SK-N-SH treated with all-trans-retinoic acid at 6 μM for 48 hours (cell line): ENCODE measurements at regions not wholly inside any gene's neighbourhood (a gene's known extent, or its start where the extent isn't known, plus 50 kb on each side); places are given as distances from the start of the nearest gene placed in this dataset.

Experiments
- ARNTL ChIP-seq: fragments of 450-650 bp; formaldehyde crosslinking; IDR thresholded peaks from 2 replicates; pipeline ENCODE4 v1.5.0; 2020; ENCODE audit warnings: low read depth, mild to moderate bottlenecking, moderate library complexity, borderline replicate concordance
- CREB5 ChIP-seq: fragments of 250-450 bp; sonication (Bioruptor Pico); IDR thresholded peaks from 2 replicates; pipeline ENCODE4 v1.5.1; 2020; ENCODE audit warnings: low read depth, mild to moderate bottlenecking, moderate library complexity
- GLIS3 ChIP-seq: fragments of 250-450 bp; sonication (Bioruptor Pico); IDR thresholded peaks from 2 replicates; pipeline ENCODE4 v1.5.0; 2020; ENCODE audit warnings: mild to moderate bottlenecking, moderate library complexity
- OSR1 ChIP-seq: fragments of 250-450 bp; sonication (Bioruptor Pico); IDR thresholded peaks from 2 replicates; pipeline ENCODE4 v1.8.0; 2022; ENCODE audit warnings: moderate library complexity, mild to moderate bottlenecking, inconsistent platforms
- RARB ChIP-seq: fragments of 250-450 bp; sonication (Bioruptor Pico); IDR thresholded peaks from 2 replicates; pipeline ENCODE4 v1.8.0; 2021; ENCODE audit warnings: mild to moderate bottlenecking, moderate library complexity
- SNAI2 ChIP-seq: fragments of 250-450 bp; sonication (Bioruptor Pico); IDR thresholded peaks from 2 replicates; pipeline ENCODE4 v1.5.0; 2020; ENCODE audit warnings: mild to moderate bottlenecking, moderate library complexity
- TCF4 ChIP-seq: fragments of 250-450 bp; sonication (Bioruptor Pico); IDR thresholded peaks from 2 replicates; pipeline ENCODE4 v1.8.0; 2021; ENCODE audit warnings: mild to moderate bottlenecking, moderate library complexity, borderline replicate concordance
- TOX ChIP-seq: fragments of 250-450 bp; sonication (Bioruptor Pico); IDR thresholded peaks from 2 replicates; pipeline ENCODE4 v1.8.0; 2021; ENCODE audit warnings: mild to moderate bottlenecking, moderate library complexity, borderline replicate concordance
- ZC3H10 ChIP-seq: fragments of 250-450 bp; sonication (Bioruptor Pico); IDR thresholded peaks from 2 replicates; pipeline ENCODE4 v1.5.1; 2021; ENCODE audit warnings: mild to moderate bottlenecking, moderate library complexity
- ZFP30 ChIP-seq: fragments of 450-650 bp; formaldehyde crosslinking; IDR thresholded peaks from 2 replicates; pipeline ENCODE4 v1.5.0; 2022; ENCODE audit warnings: mild to moderate bottlenecking, moderate library complexity
- TF ChIP-seq, protein P1 (sequence below): fragments of 250-450 bp; sonication (Bioruptor Pico); IDR thresholded peaks from 2 replicates; pipeline ENCODE4 v1.8.0; 2020; ENCODE audit warnings: mild to moderate bottlenecking, moderate library complexity, borderline replicate concordance

DNA sequence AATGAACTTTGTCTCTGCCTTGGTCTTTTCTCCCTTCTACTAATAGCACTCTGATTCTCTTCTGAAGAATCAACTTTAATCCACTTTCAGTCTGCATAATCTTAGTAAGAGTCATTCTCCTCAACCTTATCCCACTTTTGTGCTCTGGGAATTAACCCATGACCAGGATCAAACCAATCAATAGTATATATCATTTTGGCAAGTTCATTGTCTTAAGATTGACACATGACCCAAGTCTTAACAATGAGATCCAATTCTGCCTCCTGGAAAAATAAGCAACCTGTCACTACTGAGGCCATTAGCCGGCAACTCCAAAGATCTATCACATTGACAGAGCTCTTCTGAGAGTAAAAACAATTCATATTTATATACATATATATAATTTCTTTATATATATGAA, 1358.4 kb upstream of the ADGRL3 start:
- no peak for TF ChIP-seq RARB (CRISPR knock-in tag)
- TF ChIP-seq SNAI2 (CRISPR knock-in tag): no peak
- TF ChIP-seq, protein P1, sequence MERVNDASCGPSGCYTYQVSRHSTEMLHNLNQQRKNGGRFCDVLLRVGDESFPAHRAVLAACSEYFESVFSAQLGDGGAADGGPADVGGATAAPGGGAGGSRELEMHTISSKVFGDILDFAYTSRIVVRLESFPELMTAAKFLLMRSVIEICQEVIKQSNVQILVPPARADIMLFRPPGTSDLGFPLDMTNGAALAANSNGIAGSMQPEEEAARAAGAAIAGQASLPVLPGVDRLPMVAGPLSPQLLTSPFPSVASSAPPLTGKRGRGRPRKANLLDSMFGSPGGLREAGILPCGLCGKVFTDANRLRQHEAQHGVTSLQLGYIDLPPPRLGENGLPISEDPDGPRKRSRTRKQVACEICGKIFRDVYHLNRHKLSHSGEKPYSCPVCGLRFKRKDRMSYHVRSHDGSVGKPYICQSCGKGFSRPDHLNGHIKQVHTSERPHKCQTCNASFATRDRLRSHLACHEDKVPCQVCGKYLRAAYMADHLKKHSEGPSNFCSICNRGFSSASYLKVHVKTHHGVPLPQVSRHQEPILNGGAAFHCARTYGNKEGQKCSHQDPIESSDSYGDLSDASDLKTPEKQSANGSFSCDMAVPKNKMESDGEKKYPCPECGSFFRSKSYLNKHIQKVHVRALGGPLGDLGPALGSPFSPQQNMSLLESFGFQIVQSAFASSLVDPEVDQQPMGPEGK (CRISPR knock-in tag): no peak
- no peak for TF ChIP-seq CREB5 (CRISPR knock-in tag)
- no peak for TF ChIP-seq TCF4 (CRISPR knock-in tag)
- TF ChIP-seq ZFP30 (CRISPR knock-in tag): no peak
- no peak for TF ChIP-seq OSR1 (CRISPR knock-in tag)
- TF ChIP-seq ZC3H10 (CRISPR knock-in tag): no peak
- no peak for TF ChIP-seq GLIS3
- TF ChIP-seq ARNTL: no peak
- TF ChIP-seq TOX: no peak
